HEK293 (cell line): ENCODE measurements at regions not wholly inside any gene's neighbourhood (a gene's known extent, or its start where the extent isn't known, plus 50 kb on each side); places are given as distances from the start of the nearest gene placed in this dataset.

Experiments used
- CTCF ChIA-PET: fragments of 350-600 bp; formaldehyde crosslinking; extraction: SDS; loops from one replicate; lab custom pipeline; 2021; ENCODE audit warnings: antibody characterized with exemption; lab: Yijun Ruan, JAX
- POLR2A ChIA-PET: fragments of 300-600 bp; formaldehyde crosslinking; extraction: SDS; loops from one replicate; lab custom pipeline; 2020; ENCODE audit warnings: antibody characterized with exemption, inconsistent platforms; lab: Yijun Ruan, JAX
- H3K27ac ChIP-seq: fragments of 200-500 bp; sonication (Bioruptor generic); 2 replicates; pipeline ENCODE4 v1.5.1; 2014; ENCODE audit warnings: low read depth, low read length, control low read depth, inconsistent platforms; ENCODE audit errors: extremely low read depth
- H3K36me3 ChIP-seq, 2 experiments: fragments of 200-500 bp in 1 of 2; sonication (Bioruptor generic) in 1 of 2; 1 replicate in 1 of 2; 2 replicates in 1 of 2; pipeline ENCODE4 v1.5.1; 2014 to 2017; ENCODE audit warnings: inconsistent platforms in 2 of 2, low read length in 2 of 2; ENCODE audit not compliant: control insufficient read depth in 2 of 2, insufficient read depth in 1 of 2
- H3K4me1 ChIP-seq: fragments of 200-500 bp; sonication (Bioruptor generic); 2 replicates; pipeline ENCODE4 v1.5.1; 2014; ENCODE audit warnings: mild to moderate bottlenecking, low read length, inconsistent platforms; ENCODE audit not compliant: control insufficient read depth, insufficient read depth
- H3K4me3 ChIP-seq: 2 replicates; pipeline ENCODE4 v1.5.1; 2011; ENCODE audit warnings: low read depth, mild to moderate bottlenecking, control low read depth, low read length, moderate library complexity
- H3K9me3 ChIP-seq: fragments of 200-500 bp; sonication (Bioruptor generic); 2 replicates; pipeline ENCODE4 v1.5.1; 2014; ENCODE audit warnings: low read depth, low read length, inconsistent platforms; ENCODE audit not compliant: control insufficient read depth, insufficient read depth
- MYNN ChIP-seq: fragments of 450-650 bp; formaldehyde crosslinking; IDR thresholded peaks from 2 replicates; pipeline ENCODE4 v1.5.1; 2016; ENCODE audit warnings: missing biosample characterization, missing genetic modification characterization, borderline replicate concordance
- OVOL3 ChIP-seq: fragments of 450-650 bp; formaldehyde crosslinking; IDR thresholded peaks from 2 replicates; pipeline ENCODE4 v1.5.1; 2016; ENCODE audit warnings: missing biosample characterization, missing genetic modification characterization
- SETDB1 ChIP-seq: IDR thresholded peaks from one replicate; pipeline ENCODE4 v1.6.1; 2017; ENCODE audit warnings: mild to moderate bottlenecking, low read length, moderate library complexity, mixed read lengths; ENCODE audit not compliant: insufficient read length
- ZBTB44 ChIP-seq: fragments of 450-650 bp; IDR thresholded peaks from 2 replicates; pipeline ENCODE4 v1.5.1; 2018; ENCODE audit warnings: missing biosample characterization, mild to moderate bottlenecking, missing genetic modification characterization
- ZBTB48 ChIP-seq: fragments of 450-650 bp; formaldehyde crosslinking; IDR thresholded peaks from 2 replicates; pipeline ENCODE4 v1.5.1; 2016; ENCODE audit warnings: missing biosample characterization, missing genetic modification characterization
- ZNF10 ChIP-seq: fragments of 450-650 bp; formaldehyde crosslinking; IDR thresholded peaks from 2 replicates; pipeline ENCODE4 v1.5.1; 2017; ENCODE audit warnings: missing biosample characterization, missing genetic modification characterization
- ZNF112 ChIP-seq: fragments of 450-650 bp; formaldehyde crosslinking; IDR thresholded peaks from 2 replicates; pipeline ENCODE4 v1.5.0; 2017; ENCODE audit warnings: missing biosample characterization, missing genetic modification characterization
- ZNF114 ChIP-seq: fragments of 450-650 bp; formaldehyde crosslinking; IDR thresholded peaks from 2 replicates; pipeline ENCODE4 v1.5.0; 2017; ENCODE audit warnings: missing biosample characterization, missing genetic modification characterization
- ZNF121 ChIP-seq: fragments of 450-650 bp; formaldehyde crosslinking; IDR thresholded peaks from 2 replicates; pipeline ENCODE4 v1.5.1; 2016; ENCODE audit warnings: missing biosample characterization, missing genetic modification characterization
- ZNF175 ChIP-seq: fragments of 450-650 bp; formaldehyde crosslinking; IDR thresholded peaks from 2 replicates; pipeline ENCODE4 v1.5.1; 2016; ENCODE audit warnings: missing biosample characterization, missing genetic modification characterization
- ZNF292 ChIP-seq: fragments of 450-650 bp; formaldehyde crosslinking; IDR thresholded peaks from 2 replicates; pipeline ENCODE4 v1.5.1; 2016; ENCODE audit warnings: low read depth, missing biosample characterization, missing genetic modification characterization, borderline replicate concordance
- ZNF37A ChIP-seq: fragments of 450-650 bp; IDR thresholded peaks from 2 replicates; pipeline ENCODE4 v1.5.1; 2018; ENCODE audit warnings: missing biosample characterization, missing genetic modification characterization
- ZNF433 ChIP-seq: fragments of 450-650 bp; formaldehyde crosslinking; IDR thresholded peaks from 2 replicates; pipeline ENCODE4 v1.5.1; 2016; ENCODE audit warnings: missing biosample characterization, missing genetic modification characterization, low read depth
- ZNF488 ChIP-seq: fragments of 450-650 bp; formaldehyde crosslinking; IDR thresholded peaks from 2 replicates; pipeline ENCODE4 v1.5.1; 2016; ENCODE audit warnings: missing biosample characterization, missing genetic modification characterization
- ZNF596 ChIP-seq: fragments of 450-650 bp; IDR thresholded peaks from 2 replicates; pipeline ENCODE4 v1.5.0; 2018; ENCODE audit warnings: missing biosample characterization, mild to moderate bottlenecking, missing genetic modification characterization, moderate library complexity
- ZNF610 ChIP-seq: fragments of 450-650 bp; formaldehyde crosslinking; IDR thresholded peaks from 2 replicates; pipeline ENCODE4 v1.5.1; 2016; ENCODE audit warnings: missing biosample characterization, missing genetic modification characterization, borderline replicate concordance
- ZNF626 ChIP-seq: fragments of 450-650 bp; sonication (Bioruptor Pico); formaldehyde crosslinking; IDR thresholded peaks from 2 replicates; pipeline ENCODE4 v1.5.1; 2018; ENCODE audit warnings: missing biosample characterization, missing genetic modification characterization, inconsistent platforms
- ZNF76 ChIP-seq: fragments of 450-650 bp; formaldehyde crosslinking; IDR thresholded peaks from 2 replicates; pipeline ENCODE4; 2016; ENCODE audit warnings: low read depth, missing biosample characterization, missing genetic modification characterization, borderline replicate concordance
- ZNF776 ChIP-seq: fragments of 450-650 bp; formaldehyde crosslinking; IDR thresholded peaks from 2 replicates; pipeline ENCODE4 v1.5.0; 2017; ENCODE audit warnings: missing biosample characterization, missing genetic modification characterization, borderline replicate concordance
- ZNF777 ChIP-seq: fragments of 450-650 bp; formaldehyde crosslinking; IDR thresholded peaks from 2 replicates; pipeline ENCODE4 v1.5.1; 2017; ENCODE audit warnings: missing biosample characterization, missing genetic modification characterization, borderline replicate concordance
- ZNF830 ChIP-seq: fragments of 450-650 bp; IDR thresholded peaks from 2 replicates; pipeline ENCODE4 v1.5.0; 2018; ENCODE audit warnings: missing biosample characterization, missing genetic modification characterization, low read depth, mild to moderate bottlenecking, moderate library complexity
- TF ChIP-seq, protein P1 (sequence below): fragments of 450-650 bp; formaldehyde crosslinking; conservative IDR thresholded peaks from 2 replicates; pipeline ENCODE4 v1.5.1; 2016; ENCODE audit warnings: low read depth, missing biosample characterization, missing genetic modification characterization
- TF ChIP-seq, protein P2 (sequence below): fragments of 450-650 bp; formaldehyde crosslinking; IDR thresholded peaks from 2 replicates; pipeline ENCODE4 v1.5.1; 2016; ENCODE audit warnings: missing biosample characterization, missing genetic modification characterization, low read depth

DNA sequence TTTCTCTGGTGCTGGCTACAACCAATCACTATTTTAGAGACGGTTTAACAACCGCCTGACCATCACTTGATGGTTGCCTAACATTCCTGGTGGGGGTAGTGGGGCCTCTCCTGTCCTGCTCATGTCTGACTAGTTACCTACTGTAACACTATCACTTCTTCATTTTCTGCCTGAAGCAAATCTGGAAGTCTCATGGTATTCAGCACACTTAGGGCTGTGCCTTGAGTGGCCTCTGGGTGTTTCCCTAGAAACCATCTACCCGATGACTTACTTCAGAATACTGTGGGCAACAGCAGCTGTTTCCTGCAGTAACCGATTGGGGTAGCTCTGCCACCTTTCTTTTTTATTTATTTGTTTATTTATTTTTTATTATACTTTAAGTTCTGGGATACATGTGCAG, 880.1 kb upstream of the INTU start:
- TF ChIP-seq ZBTB48 (tag by site-specific recombination): no peak
- TF ChIP-seq ZNF175 (tag by site-specific recombination): no peak
- TF ChIP-seq ZNF596 (tag by site-specific recombination): no peak
- no peak for TF ChIP-seq MYNN (tag by site-specific recombination)
- TF ChIP-seq ZBTB44 (tag by site-specific recombination): no peak
- TF ChIP-seq ZNF121 (tag by site-specific recombination): no peak
- no peak for TF ChIP-seq ZNF626
- TF ChIP-seq SETDB1: no peak
- no peak for TF ChIP-seq ZNF112 (tag by site-specific recombination)
- TF ChIP-seq OVOL3 (tag by site-specific recombination): no peak
- no peak for TF ChIP-seq ZNF830
- TF ChIP-seq ZNF37A (tag by site-specific recombination): no peak
- TF ChIP-seq ZNF777 (tag by site-specific recombination): no peak
- TF ChIP-seq, protein P1, sequence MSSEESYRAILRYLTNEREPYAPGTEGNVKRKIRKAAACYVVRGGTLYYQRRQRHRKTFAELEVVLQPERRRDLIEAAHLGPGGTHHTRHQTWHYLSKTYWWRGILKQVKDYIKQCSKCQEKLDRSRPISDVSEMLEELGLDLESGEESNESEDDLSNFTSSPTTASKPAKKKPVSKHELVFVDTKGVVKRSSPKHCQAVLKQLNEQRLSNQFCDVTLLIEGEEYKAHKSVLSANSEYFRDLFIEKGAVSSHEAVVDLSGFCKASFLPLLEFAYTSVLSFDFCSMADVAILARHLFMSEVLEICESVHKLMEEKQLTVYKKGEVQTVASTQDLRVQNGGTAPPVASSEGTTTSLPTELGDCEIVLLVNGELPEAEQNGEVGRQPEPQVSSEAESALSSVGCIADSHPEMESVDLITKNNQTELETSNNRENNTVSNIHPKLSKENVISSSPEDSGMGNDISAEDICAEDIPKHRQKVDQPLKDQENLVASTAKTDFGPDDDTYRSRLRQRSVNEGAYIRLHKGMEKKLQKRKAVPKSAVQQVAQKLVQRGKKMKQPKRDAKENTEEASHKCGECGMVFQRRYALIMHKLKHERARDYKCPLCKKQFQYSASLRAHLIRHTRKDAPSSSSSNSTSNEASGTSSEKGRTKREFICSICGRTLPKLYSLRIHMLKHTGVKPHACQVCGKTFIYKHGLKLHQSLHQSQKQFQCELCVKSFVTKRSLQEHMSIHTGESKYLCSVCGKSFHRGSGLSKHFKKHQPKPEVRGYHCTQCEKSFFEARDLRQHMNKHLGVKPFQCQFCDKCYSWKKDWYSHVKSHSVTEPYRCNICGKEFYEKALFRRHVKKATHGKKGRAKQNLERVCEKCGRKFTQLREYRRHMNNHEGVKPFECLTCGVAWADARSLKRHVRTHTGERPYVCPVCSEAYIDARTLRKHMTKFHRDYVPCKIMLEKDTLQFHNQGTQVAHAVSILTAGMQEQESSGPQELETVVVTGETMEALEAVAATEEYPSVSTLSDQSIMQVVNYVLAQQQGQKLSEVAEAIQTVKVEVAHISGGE: no peak
- TF ChIP-seq ZNF433: no peak
- no peak for TF ChIP-seq ZNF292 (tag by site-specific recombination)
- Histone ChIP-seq H3K27ac (no peak overlapping the region), H3K4me3 (no peak overlapping the region), H3K9me3 (no peaks in the 10 kb centered on the region), H3K4me1 (no peaks in the 10 kb centered on the region), H3K36me3 (no peaks in the 10 kb centered on the region)
- ChIA-PET CTCF (no interaction called here), POLR2A (no interaction called here)

- Histone ChIP-seq H3K4me3 (no peak overlapping the region), H3K36me3 (no peaks in the 10 kb centered on the region), H3K27ac (no peak overlapping the region), H3K4me1 (no peaks in the 10 kb centered on the region), H3K9me3 (no peaks in the 10 kb centered on the region)
- CTCF ChIA-PET: no interaction called here
- POLR2A ChIA-PET: no interaction called here
- TF ChIP-seq ZNF10 (tag by site-specific recombination) (no peak), ZNF610 (no peak), ZNF114 (tag by site-specific recombination) (no peak), ZNF776 (tag by site-specific recombination) (no peak), MYNN (tag by site-specific recombination) (no peak), ZNF76 (tag by site-specific recombination) (no peak), ZNF488 (tag by site-specific recombination) (no peak)
- TF ChIP-seq, protein P2, sequence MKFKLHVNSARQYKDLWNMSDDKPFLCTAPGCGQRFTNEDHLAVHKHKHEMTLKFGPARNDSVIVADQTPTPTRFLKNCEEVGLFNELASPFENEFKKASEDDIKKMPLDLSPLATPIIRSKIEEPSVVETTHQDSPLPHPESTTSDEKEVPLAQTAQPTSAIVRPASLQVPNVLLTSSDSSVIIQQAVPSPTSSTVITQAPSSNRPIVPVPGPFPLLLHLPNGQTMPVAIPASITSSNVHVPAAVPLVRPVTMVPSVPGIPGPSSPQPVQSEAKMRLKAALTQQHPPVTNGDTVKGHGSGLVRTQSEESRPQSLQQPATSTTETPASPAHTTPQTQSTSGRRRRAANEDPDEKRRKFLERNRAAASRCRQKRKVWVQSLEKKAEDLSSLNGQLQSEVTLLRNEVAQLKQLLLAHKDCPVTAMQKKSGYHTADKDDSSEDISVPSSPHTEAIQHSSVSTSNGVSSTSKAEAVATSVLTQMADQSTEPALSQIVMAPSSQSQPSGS (tag by site-specific recombination): no peak
Measured at GRCh38 chr4:126753592-126753991, 879.2 kb upstream of the INTU start.
